ENCODE measurements at regions not wholly inside any gene's neighbourhood (a gene's known extent, or its start where the extent isn't known, plus 50 kb on each side); places are given as distances from the start of the nearest gene placed in this dataset.

- intact Hi-C loops (cut with micrococcal nuclease), result no loop called here
- no peaks in the 10 kb centered on the region for H3K4me1 ChIP-seq (ENCODE audit: control insufficient read depth in 1 of 2, insufficient read depth in 2 of 2, low read length in 2 of 2)
- H4K20me1 ChIP-seq (ENCODE audit: insufficient read depth, low read length), result no peaks in the 10 kb centered on the region
- H3K4me2 ChIP-seq (replicated peaks; ENCODE audit: extremely low read depth, low read length, poor library complexity, severe bottlenecking), result no peak overlapping the region
- H3K27ac ChIP-seq (ENCODE audit: low read depth in 1 of 2, low read length in 2 of 2), result no peak overlapping the region
- Mint-ChIP-seq H3K4me3 (no peak overlapping the region), H3K27ac (no peak overlapping the region), H3K9me3 (peaks cover 3 to 11% (median 6%) of the 10 kb centered on the region in 7 donors), H3K27me3 (ENCODE audit: low read depth in 3 of 3) (no peaks in the 10 kb centered on the region), H3K36me3 (no peaks in the 10 kb centered on the region), H3K4me1 (no peaks in the 10 kb centered on the region)
- DNase-seq, result no peak
- H3K4me3 ChIP-seq (replicated peaks in 1 of 3; ENCODE audit: low read depth in 2 of 3, low read length in 3 of 3), result no peak overlapping the region
- no peak overlapping the region for H2AFZ ChIP-seq (ENCODE audit: insufficient read depth, low read depth, low read length, poor library complexity, severe bottlenecking)
- no peak for TF ChIP-seq CTCF (IDR thresholded peaks at IDR 0.05)
- no peaks in the 10 kb centered on the region for H3K9me3 ChIP-seq (replicated peaks in 1 of 2; ENCODE audit: control insufficient read depth in 1 of 2, insufficient read depth in 1 of 2, low read length in 2 of 2)
- H3K36me3 ChIP-seq (replicated peaks in 1 of 2; ENCODE audit: control insufficient read depth in 1 of 2, insufficient read depth in 2 of 2, low read length in 2 of 2), result no peaks in the 10 kb centered on the region
- no peaks in the 10 kb centered on the region for H3K79me2 ChIP-seq (ENCODE audit: insufficient read depth, low read length)
- H3K27me3 ChIP-seq (ENCODE audit: control insufficient read depth in 2 of 2, insufficient read depth in 2 of 2, low read length in 2 of 2), result no peaks in the 10 kb centered on the region
- no CpG with 5 or more reads among the region's 1 CpG for WGBS (ENCODE audit: insufficient coverage)
- no peak overlapping the region for H3K9ac ChIP-seq (ENCODE audit: insufficient read depth, low read length, poor library complexity, severe bottlenecking)
Observed at GRCh38 chr9:82385633-82386032, 397.1 kb downstream of the SPATA31D1 start.

DNA sequence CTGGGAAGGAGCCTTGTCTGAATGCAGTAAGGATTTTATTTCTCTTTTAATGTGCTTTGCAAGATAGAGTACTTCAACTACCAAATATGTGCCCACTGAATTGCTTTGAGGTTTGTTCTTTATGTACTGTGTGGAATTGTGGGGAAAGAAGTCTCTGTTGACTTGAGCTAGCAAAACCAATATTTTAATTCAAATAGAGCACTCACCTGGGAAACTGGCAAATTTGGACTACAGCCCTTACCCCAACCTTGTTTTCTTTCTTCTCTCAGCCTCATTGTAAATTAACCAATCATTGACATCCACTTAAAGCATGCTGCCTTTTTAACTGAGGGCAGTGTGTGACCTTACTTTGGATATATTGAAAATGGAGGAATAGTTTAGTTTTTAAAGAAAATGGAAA is 409.0 kb downstream of the SPATA31D1 start:
- H3K4me1 ChIP-seq (ENCODE audit: control insufficient read depth in 1 of 2, insufficient read depth in 2 of 2, low read length in 2 of 2), result no peaks in the 10 kb centered on the region
- no peaks in the 10 kb centered on the region for H4K20me1 ChIP-seq (ENCODE audit: insufficient read depth, low read length)
- H3K79me2 ChIP-seq (ENCODE audit: insufficient read depth, low read length), result no peaks in the 10 kb centered on the region
- H3K4me1 Mint-ChIP-seq, result no peaks in the 10 kb centered on the region
- no peaks in the 10 kb centered on the region for H3K27me3 ChIP-seq (ENCODE audit: control insufficient read depth in 2 of 2, insufficient read depth in 2 of 2, low read length in 2 of 2)
- H3K27me3 Mint-ChIP-seq (ENCODE audit: low read depth in 3 of 3), result no peaks in the 10 kb centered on the region
- peaks cover 0 to 8% (median 3%) of the 10 kb centered on the region in 7 donors for H3K9me3 Mint-ChIP-seq
- no peak overlapping the region for H3K4me2 ChIP-seq (replicated peaks; ENCODE audit: extremely low read depth, low read length, poor library complexity, severe bottlenecking)
- no peak overlapping the region for H3K4me3 ChIP-seq (replicated peaks in 1 of 3; ENCODE audit: low read depth in 2 of 3, low read length in 3 of 3)
- TF ChIP-seq CTCF (IDR thresholded peaks at IDR 0.05), result no peak
- H3K27ac ChIP-seq (ENCODE audit: low read depth in 1 of 2, low read length in 2 of 2), result no peak overlapping the region
- intact Hi-C loops (cut with micrococcal nuclease), result no loop called here
- no peaks in the 10 kb centered on the region for H3K36me3 Mint-ChIP-seq
- no peak overlapping the region for H3K4me3 Mint-ChIP-seq
- no peaks in the 10 kb centered on the region for H3K9me3 ChIP-seq (replicated peaks in 1 of 2; ENCODE audit: control insufficient read depth in 1 of 2, insufficient read depth in 1 of 2, low read length in 2 of 2)
- no peak overlapping the region for H2AFZ ChIP-seq (ENCODE audit: insufficient read depth, low read depth, low read length, poor library complexity, severe bottlenecking)
- no peak overlapping the region for H3K27ac Mint-ChIP-seq
- no peak overlapping the region for H3K9ac ChIP-seq (ENCODE audit: insufficient read depth, low read length, poor library complexity, severe bottlenecking)
- no peak for DNase-seq
- H3K36me3 ChIP-seq (replicated peaks in 1 of 2; ENCODE audit: control insufficient read depth in 1 of 2, insufficient read depth in 2 of 2, low read length in 2 of 2), result no peaks in the 10 kb centered on the region

Data from CD14-positive monocyte (primary cell).